Suppressor macrophage treated with lipopolysaccharide for 1 hour (primary cell): ENCODE measurements at regions not wholly inside any gene's neighbourhood (a gene's known extent, or its start where the extent isn't known, plus 50 kb on each side); places are given as distances from the start of the nearest gene placed in this dataset.
A peak's percentile ranks its signal among the peaks of the same experiment; 100 is the strongest.
"Not testable (repeated sequence)": the region's sequence is repeated elsewhere in the genome, so short reads cannot be mapped to it uniquely, and the experiment has no call there.

Experiments used
- DNase-seq, 3 donors: peaks; one replicate each; pipeline ENCODE4 v3.0.0-alpha.2; 2020 to 2022

DNA sequence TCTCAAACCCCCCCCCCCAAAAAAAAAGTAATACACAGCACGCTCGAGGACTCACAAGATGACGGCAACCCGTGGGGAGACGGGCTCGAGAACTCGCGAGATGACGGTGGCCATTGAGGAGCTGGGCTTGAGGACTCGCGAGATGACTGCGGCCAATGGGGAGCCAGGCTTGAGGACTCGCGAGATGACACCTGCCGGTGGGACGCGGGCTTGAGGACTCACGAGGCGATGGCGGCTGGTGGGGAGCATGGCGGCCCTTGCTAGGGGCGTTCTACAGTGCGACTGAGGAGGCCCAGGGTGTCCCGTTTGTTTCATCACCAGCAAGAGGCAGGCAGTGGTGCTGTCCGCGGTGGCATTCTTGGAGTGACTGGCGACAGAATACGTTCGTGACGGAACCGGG is 172.4 kb upstream of the MAGEB16 start:
- no peak for DNase-seq

DNA sequence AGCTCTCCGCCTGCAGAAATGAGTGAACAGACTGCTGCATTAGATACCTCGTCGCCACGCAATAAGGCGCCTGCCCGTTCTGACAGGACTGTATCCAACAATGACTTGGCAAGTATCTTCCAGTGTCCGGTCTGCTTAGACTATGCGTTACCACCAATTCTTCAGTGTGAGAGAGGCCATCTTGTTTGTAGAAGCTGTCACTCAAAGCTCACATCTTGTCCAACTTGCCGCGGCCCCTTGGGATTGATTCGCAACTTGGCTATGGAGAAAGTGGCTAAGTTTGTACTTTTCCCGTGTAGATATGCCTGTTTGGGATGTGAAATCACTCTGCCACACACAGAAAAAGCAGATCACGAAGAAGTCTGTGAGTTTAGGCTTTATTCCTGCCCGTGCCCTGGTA is 172.0 kb upstream of the MAGEB16 start:
- no peak for DNase-seq

DNA sequence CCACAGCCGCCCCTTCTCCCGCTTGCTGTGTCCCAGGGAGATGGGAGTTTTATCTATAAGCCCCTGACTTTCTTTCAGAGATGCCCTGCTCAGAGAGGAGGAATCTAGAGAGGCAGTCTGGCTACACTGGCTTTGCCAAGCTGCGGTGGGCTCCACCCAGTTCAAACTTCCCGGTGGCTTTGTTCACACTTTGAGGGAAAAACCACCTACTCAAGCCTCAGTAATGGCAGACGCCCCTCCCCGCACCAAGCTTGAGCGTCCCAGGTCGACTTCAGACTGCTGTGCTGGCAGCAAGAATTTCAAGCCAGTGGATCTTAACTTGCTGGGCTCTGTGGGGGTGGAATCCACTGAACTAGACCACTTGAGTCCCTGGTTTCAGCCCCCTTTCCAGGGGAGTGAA is 162.2 kb upstream of the MAGEB16 start:
- DNase-seq = not testable (repeated sequence)

DNA sequence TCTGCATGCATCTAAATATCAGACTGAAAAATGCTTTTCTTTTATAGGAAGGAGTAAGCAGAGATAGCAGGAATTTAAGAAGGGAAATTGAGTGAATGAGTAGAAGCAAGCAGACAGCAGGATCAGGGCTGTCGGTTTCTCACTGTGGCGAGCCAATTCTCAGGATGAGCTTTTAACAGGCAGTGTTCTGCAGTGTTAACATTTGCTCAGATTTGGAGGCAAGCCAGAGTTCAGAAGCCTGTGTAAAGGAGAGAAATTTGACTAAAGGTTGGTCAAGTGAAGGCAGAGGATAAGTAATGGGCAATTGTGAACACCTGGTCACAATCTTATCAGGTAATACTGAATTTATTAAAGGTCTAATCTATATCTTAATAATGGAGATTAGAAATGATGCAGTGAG is 133.3 kb upstream of the MAGEB16 start:
- no peak for DNase-seq

DNA sequence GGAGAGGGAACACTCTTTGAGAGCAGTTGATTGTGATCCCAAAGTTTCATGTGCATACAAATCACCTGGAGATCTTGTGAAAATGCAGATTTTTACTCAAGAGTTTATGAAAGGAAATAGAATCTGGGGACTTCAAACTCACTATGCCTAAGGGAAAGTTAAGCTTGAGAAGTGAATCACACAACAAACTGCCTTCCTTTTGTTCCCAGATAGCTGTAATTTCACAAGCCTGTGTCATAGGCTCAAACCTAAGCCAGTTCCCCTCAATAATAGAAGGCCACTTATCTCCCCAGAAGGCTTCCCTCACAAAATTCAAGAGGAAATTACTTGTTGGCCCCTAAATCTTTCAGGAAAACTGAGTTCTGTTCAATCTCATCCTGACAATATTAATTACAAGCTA is 132.8 kb upstream of the MAGEB16 start:
- DNase-seq = no peak

DNA sequence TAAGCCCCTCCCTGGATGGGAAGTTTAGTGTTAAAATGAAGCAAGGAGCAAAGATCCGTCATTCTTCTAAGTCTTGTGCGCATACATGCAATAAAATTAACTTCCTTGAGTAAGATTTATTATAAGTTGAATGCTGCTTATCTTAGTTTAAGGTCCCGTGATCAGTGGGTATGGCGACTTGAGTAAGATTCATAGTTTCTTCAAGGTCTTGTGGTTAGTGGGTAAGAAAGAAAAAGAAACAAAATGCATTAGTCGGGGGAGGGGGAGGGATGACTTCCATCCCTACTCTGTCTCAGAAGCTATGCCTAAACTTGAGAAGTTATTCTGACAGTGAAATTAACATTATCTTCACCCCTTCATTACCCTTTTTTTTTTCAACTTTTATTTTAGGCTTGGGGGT is 127.3 kb upstream of the MAGEB16 start:
- no peak for DNase-seq

DNA sequence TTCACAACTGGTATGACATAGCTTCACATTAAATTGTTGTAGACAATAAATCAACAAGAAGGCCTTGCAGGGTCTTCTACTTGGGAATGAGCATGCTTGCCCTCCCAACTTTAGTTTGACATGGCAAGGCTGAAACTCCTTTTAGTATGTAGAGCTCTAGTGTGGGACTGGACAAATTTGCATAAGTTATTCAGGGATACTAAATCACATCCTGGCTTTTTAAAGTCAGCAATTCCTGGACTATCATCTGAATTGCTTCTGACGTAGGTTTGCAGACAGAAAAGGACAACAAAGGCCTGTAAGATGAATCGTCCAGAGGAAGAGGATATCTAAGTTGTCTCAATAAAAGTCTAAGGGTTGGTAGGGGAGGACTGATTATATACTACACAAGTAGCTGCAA is 123.0 kb upstream of the MAGEB16 start:
- DNase-seq = no peak

GRCh38 chrX:35680940-35681346 is 117.2 kb upstream of the MAGEB16 start:
- no peak for DNase-seq

DNA sequence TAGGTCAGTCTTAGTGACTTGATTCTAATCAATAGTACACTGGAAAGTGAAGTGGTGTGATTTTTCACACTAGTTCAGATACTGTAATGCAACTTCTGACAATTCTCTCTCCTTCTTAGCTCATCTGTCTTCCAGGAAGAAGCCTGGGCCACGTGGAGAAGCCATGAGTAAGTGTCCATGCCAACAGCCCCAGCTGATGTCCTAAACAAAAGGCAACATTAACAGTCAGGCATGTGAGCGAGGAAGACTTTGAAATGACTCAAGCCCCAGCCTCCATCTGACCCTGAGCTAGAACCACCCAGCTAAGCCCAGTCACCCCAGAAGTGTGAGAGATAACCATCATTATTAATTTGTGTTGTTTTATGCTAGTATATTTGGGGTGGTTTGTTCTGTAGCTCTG is 115.7 kb upstream of the MAGEB16 start:
- DNase-seq = no peak

DNA sequence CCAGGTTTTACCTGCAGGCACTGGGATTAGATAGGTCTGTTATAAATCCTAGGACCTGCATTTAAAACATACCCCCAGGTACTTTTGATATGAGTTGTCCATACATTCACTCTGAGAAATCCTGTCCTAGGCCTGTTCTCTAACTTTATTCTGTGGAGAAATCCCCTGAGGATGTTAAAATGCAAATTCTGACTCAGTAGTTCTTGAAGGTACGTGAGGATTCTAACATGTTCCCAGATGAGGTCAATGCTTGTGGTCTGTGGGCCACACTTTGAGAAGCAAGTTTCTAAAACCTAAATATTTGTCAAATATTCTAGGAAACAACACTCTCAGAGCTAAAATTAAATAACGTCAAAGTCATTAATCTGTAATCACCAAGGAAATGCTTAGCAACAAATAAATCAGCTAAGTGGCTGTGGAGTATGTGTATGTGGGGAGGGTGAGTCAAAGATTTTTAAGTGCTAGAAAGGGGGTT is 101.3 kb upstream of the MAGEB16 start:
- no peak for DNase-seq

GRCh38 chrX:35699642-35700041 is 98.5 kb upstream of the MAGEB16 start:
- peak; percentile 52 to 82 (median 73) for DNase-seq

DNA sequence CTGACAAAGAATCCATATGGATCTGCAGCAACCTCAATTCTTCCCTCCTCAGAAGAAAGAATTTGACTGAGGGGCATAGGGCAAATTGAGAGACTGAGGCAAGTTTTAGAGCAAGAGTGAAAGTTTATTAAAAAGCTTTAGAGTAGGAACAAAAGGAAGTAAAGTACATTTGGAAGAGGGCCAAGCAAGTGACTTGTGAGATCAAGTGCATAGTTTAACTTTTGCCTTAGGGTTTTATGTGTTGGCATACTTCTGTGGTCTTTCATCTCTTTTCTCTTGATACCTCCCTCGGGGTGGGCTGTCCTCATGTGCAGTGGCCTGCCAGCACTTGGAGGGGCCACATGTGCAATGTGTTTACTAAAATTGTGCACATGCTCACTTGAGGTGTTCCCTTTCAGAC is 98.0 kb upstream of the MAGEB16 start:
- DNase-seq = no peak

GRCh38 chrX:35711281-35711680 is 86.9 kb upstream of the MAGEB16 start:
- no peak for DNase-seq

GRCh38 chrX:35722128-35722527 is 76.0 kb upstream of the MAGEB16 start:
- DNase-seq = no peak

DNA sequence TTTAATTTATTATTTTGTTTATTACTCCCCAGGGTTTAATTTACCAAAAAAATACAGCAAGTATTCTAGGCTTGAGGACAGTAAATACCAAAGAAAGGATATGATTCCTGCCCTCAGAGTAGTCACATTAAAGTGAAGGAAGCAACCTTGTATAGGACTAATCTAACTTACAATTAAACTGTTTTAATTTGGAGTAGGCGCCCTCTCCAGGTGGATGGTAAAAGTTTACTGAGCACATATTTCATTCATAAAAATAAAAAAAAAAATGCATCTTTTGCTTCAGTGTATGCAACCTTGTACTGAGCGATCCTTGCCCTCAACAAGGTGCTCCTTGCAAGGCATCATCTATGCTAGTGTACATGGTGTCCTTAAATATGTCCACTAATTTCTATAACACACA is 72.0 kb upstream of the MAGEB16 start:
- DNase-seq = peak in 2 of 3 donors; percentile 17 to 20

GRCh38 chrX:35728481-35728880 is 69.7 kb upstream of the MAGEB16 start:
- DNase-seq = no peak

- DNase-seq = no peak
These were observed 64.3 kb upstream of the MAGEB16 start for GRCh38 chrX:35733879-35734278.

- no peak for DNase-seq
These were observed 57.0 kb upstream of the MAGEB16 start for GRCh38 chrX:35741142-35741541.

GRCh38 chrX:35743331-35743730 is 54.8 kb upstream of the MAGEB16 start:
- no peak for DNase-seq
